ENCODE measurements at regions not wholly inside any gene's neighbourhood (a gene's known extent, or its start where the extent isn't known, plus 50 kb on each side); places are given as distances from the start of the nearest gene placed in this dataset.

- no peak overlapping the region for H3K4me3 ChIP-seq (replicated peaks; ENCODE audit: low read depth, low read length)
- H3K27me3 ChIP-seq (replicated peaks; ENCODE audit: control insufficient read depth, insufficient read depth, low read length), result no peaks in the 10 kb centered on the region
- no peak for DNase-seq (ENCODE audit: extremely low read depth, insufficient read length)
- no peak for TF ChIP-seq CTCF (IDR thresholded peaks at IDR 0.05; ENCODE audit: insufficient read depth, low read length, poor library complexity, severe bottlenecking)
- no peaks in the 10 kb centered on the region for H3K36me3 ChIP-seq (ENCODE audit: control insufficient read depth, insufficient read depth, low read length)
Measured at GRCh38 chr18:30650499-30650898, 392.0 kb downstream of the DSC3 start.

GRCh38 chr18:30644158-30644557 is 398.4 kb downstream of the DSC3 start:
- Histone ChIP-seq H3K36me3 (ENCODE audit: control insufficient read depth, insufficient read depth, low read length) (no peaks in the 10 kb centered on the region), H3K4me3 (replicated peaks; ENCODE audit: low read depth, low read length) (no peak overlapping the region), H3K27me3 (replicated peaks; ENCODE audit: control insufficient read depth, insufficient read depth, low read length) (no peaks in the 10 kb centered on the region)
- no peak for DNase-seq (ENCODE audit: extremely low read depth, insufficient read length)
- TF ChIP-seq CTCF (IDR thresholded peaks at IDR 0.05; ENCODE audit: insufficient read depth, low read length, poor library complexity, severe bottlenecking), result no peak

GRCh38 chr18:30639361-30639760 is 403.2 kb downstream of the DSC3 start:
- no peak overlapping the region for H3K4me3 ChIP-seq (replicated peaks; ENCODE audit: low read depth, low read length)
- DNase-seq (ENCODE audit: extremely low read depth, insufficient read length), result no peak
- no peak for TF ChIP-seq CTCF (IDR thresholded peaks at IDR 0.05; ENCODE audit: insufficient read depth, low read length, poor library complexity, severe bottlenecking)

GRCh38 chr18:30634249-30634648 is 408.3 kb downstream of the DSC3 start:
- H3K27me3 ChIP-seq (replicated peaks; ENCODE audit: control insufficient read depth, insufficient read depth, low read length), result no peaks in the 10 kb centered on the region
- H3K36me3 ChIP-seq (ENCODE audit: control insufficient read depth, insufficient read depth, low read length), result no peaks in the 10 kb centered on the region
- no peak for DNase-seq (ENCODE audit: extremely low read depth, insufficient read length)
- no peak overlapping the region for H3K4me3 ChIP-seq (replicated peaks; ENCODE audit: low read depth, low read length)
- no peak for TF ChIP-seq CTCF (IDR thresholded peaks at IDR 0.05; ENCODE audit: insufficient read depth, low read length, poor library complexity, severe bottlenecking)

More at GRCh38 chr18:30639361-30639760, 403.2 kb downstream of the DSC3 start:
- no peaks in the 10 kb centered on the region for H3K27me3 ChIP-seq (replicated peaks; ENCODE audit: control insufficient read depth, insufficient read depth, low read length)
- no peaks in the 10 kb centered on the region for H3K36me3 ChIP-seq (ENCODE audit: control insufficient read depth, insufficient read depth, low read length)

- no peaks in the 10 kb centered on the region for H3K36me3 ChIP-seq (ENCODE audit: control insufficient read depth, insufficient read depth, low read length)
- no peak for DNase-seq (ENCODE audit: extremely low read depth, insufficient read length)
- no peak for TF ChIP-seq CTCF (IDR thresholded peaks at IDR 0.05; ENCODE audit: insufficient read depth, low read length, poor library complexity, severe bottlenecking)
- no peak overlapping the region for H3K4me3 ChIP-seq (replicated peaks; ENCODE audit: low read depth, low read length)
- no peaks in the 10 kb centered on the region for H3K27me3 ChIP-seq (replicated peaks; ENCODE audit: control insufficient read depth, insufficient read depth, low read length)
Measured at GRCh38 chr18:30632071-30632698, 410.4 kb downstream of the DSC3 start.

GRCh38 chr18:30625961-30626360 is 416.6 kb downstream of the DSC3 start:
- DNase-seq (ENCODE audit: extremely low read depth, insufficient read length), result no peak
- H3K4me3 ChIP-seq (replicated peaks; ENCODE audit: low read depth, low read length), result no peak overlapping the region
- no peak for TF ChIP-seq CTCF (IDR thresholded peaks at IDR 0.05; ENCODE audit: insufficient read depth, low read length, poor library complexity, severe bottlenecking)
- no peaks in the 10 kb centered on the region for H3K36me3 ChIP-seq (ENCODE audit: control insufficient read depth, insufficient read depth, low read length)
- no peaks in the 10 kb centered on the region for H3K27me3 ChIP-seq (replicated peaks; ENCODE audit: control insufficient read depth, insufficient read depth, low read length)
